Activated CD4-positive, alpha-beta T cell treated with anti-CD3 and anti-CD28 coated beads for 36 hours (primary cell): ENCODE measurements at regions not wholly inside any gene's neighbourhood (a gene's known extent, or its start where the extent isn't known, plus 50 kb on each side); places are given as distances from the start of the nearest gene placed in this dataset.

Experiments
- ATAC-seq: fragments of 200-7000 bp; cut with Tn5 transposase; one replicate; pipeline ENCODE4 v1.10.0; 2021; ENCODE audit warnings: mild to moderate bottlenecking, moderate library complexity
- CTCF ChIA-PET: fragments of 350-600 bp; sonication (Branson Sonifier 250); formaldehyde crosslinking; loops from one replicate; lab custom pipeline; 2021; ENCODE audit warnings: antibody characterized with exemption; lab: Charles Lee
- POLR2A ChIA-PET: fragments of 350-600 bp; sonication (Branson Sonifier 250); formaldehyde crosslinking; loops from one replicate; lab custom pipeline; 2021; ENCODE audit warnings: antibody characterized with exemption, inconsistent platforms; lab: Charles Lee
- DNase-seq: peaks from one replicate; pipeline ENCODE4 v3.0.0-alpha.2; 2020
- H3K27ac Mint-ChIP-seq: one replicate; pipeline ENCODE4 v1.8.0; 2021; ENCODE audit warnings: mixed read lengths
- H3K27me3 Mint-ChIP-seq: one replicate; pipeline ENCODE4 v1.8.0; 2021; ENCODE audit warnings: mixed read lengths
- H3K36me3 Mint-ChIP-seq: one replicate; pipeline ENCODE4 v1.8.0; 2021; ENCODE audit warnings: low read depth, mixed read lengths
- H3K4me1 Mint-ChIP-seq: one replicate; pipeline ENCODE4 v1.8.0; 2021; ENCODE audit warnings: mixed read lengths
- H3K4me3 Mint-ChIP-seq: one replicate; pipeline ENCODE4 v1.8.0; 2021; ENCODE audit warnings: mild to moderate bottlenecking, moderate library complexity, mixed read lengths
- H3K9me3 Mint-ChIP-seq: one replicate; pipeline ENCODE4 v1.8.0; 2021; ENCODE audit warnings: low read depth, mixed read lengths
- intact Hi-C, 2 experiments: fragments of 100-400 bp; cut with DNase I in 1 of 2; cut with micrococcal nuclease in 1 of 2; formaldehyde crosslinking; loops; one replicate each; pipeline versions ENCODE4 v1.14.2 to v1.15.1; 2022 to 2024; cut with DNase I, micrococcal nuclease

- Mint-ChIP-seq H3K4me3 (no peak overlapping the region), H3K9me3 (no peaks in the 10 kb centered on the region), H3K27me3 (peaks cover 3% of the 10 kb centered on the region), H3K27ac (no peak overlapping the region), H3K4me1 (no peaks in the 10 kb centered on the region), H3K36me3 (no peaks in the 10 kb centered on the region)
- no peak for ATAC-seq
- intact Hi-C loops = no loop called here
- ChIA-PET CTCF (interaction anchor here (0.7 kb wide), 1 partner anchor 1171 kb away, joined by 3 read pairs; no protein-coding TSS in a partner anchor), POLR2A (no interaction called here)
- no peak for DNase-seq
These were observed 573.3 kb downstream of the PTPRU start for GRCh38 chr1:29809446-29810120.

- Mint-ChIP-seq H3K4me3 (no peak overlapping the region), H3K27ac (no peak overlapping the region), H3K4me1 (no peaks in the 10 kb centered on the region), H3K9me3 (no peaks in the 10 kb centered on the region), H3K27me3 (peaks cover 5% of the 10 kb centered on the region), H3K36me3 (no peaks in the 10 kb centered on the region)
- intact Hi-C loops = no loop called here
- ChIA-PET CTCF (interaction anchor here (0.5 kb wide), 1 partner anchor 126 kb away, joined by 3 read pairs; no protein-coding TSS in a partner anchor), POLR2A (no interaction called here)
- ATAC-seq = no peak
- no peak for DNase-seq
These were observed 572.0 kb downstream of the PTPRU start for GRCh38 chr1:29808141-29808995.

GRCh38 chr1:29807689-29808088 lies 571.4 kb downstream of the PTPRU start:
- Mint-ChIP-seq H3K4me3 (no peak overlapping the region), H3K27ac (no peak overlapping the region), H3K9me3 (no peaks in the 10 kb centered on the region), H3K36me3 (no peaks in the 10 kb centered on the region), H3K27me3 (peaks cover 5% of the 10 kb centered on the region), H3K4me1 (no peaks in the 10 kb centered on the region)
- no peak for ATAC-seq
- intact Hi-C loops = no loop called here
- CTCF ChIA-PET = no interaction called here
- POLR2A ChIA-PET = no interaction called here
- DNase-seq = no peak

- POLR2A ChIA-PET = no interaction called here
- Mint-ChIP-seq H3K27ac (no peak overlapping the region), H3K4me3 (no peak overlapping the region), H3K9me3 (no peaks in the 10 kb centered on the region), H3K4me1 (no peaks in the 10 kb centered on the region), H3K27me3 (peaks cover 5% of the 10 kb centered on the region), H3K36me3 (no peaks in the 10 kb centered on the region)
- CTCF ChIA-PET = no interaction called here
- DNase-seq (no peak), ATAC-seq (no peak)
- intact Hi-C loops = no loop called here
These were observed 570.5 kb downstream of the PTPRU start for GRCh38 chr1:29806646-29807319.

GRCh38 chr1:29805896-29806160 lies 569.5 kb downstream of the PTPRU start:
- no peaks in the 10 kb centered on the region for H3K9me3 Mint-ChIP-seq
- intact Hi-C loops = no loop called here
- H3K27me3 Mint-ChIP-seq = peaks cover 3% of the 10 kb centered on the region
- H3K27ac Mint-ChIP-seq = no peak overlapping the region
- CTCF ChIA-PET = no interaction called here
- no peak overlapping the region for H3K4me3 Mint-ChIP-seq
- H3K36me3 Mint-ChIP-seq = no peaks in the 10 kb centered on the region
- no peaks in the 10 kb centered on the region for H3K4me1 Mint-ChIP-seq
- ATAC-seq = no peak
- no peak for DNase-seq
- POLR2A ChIA-PET = no interaction called here

- ATAC-seq = no peak
- ChIA-PET POLR2A (no interaction called here), CTCF (no interaction called here)
- no peaks in the 10 kb centered on the region for H3K9me3 Mint-ChIP-seq
- H3K4me1 Mint-ChIP-seq = no peaks in the 10 kb centered on the region
- intact Hi-C loops = no loop called here
- no peak for DNase-seq
- H3K27ac Mint-ChIP-seq = no peak overlapping the region
- peaks cover 3% of the 10 kb centered on the region for H3K27me3 Mint-ChIP-seq
- no peak overlapping the region for H3K4me3 Mint-ChIP-seq
- no peaks in the 10 kb centered on the region for H3K36me3 Mint-ChIP-seq
These were observed 569.0 kb downstream of the PTPRU start for GRCh38 chr1:29805122-29805895.

- POLR2A ChIA-PET = no interaction called here
- Mint-ChIP-seq H3K27ac (no peak overlapping the region), H3K36me3 (no peaks in the 10 kb centered on the region), H3K9me3 (no peaks in the 10 kb centered on the region), H3K4me1 (no peaks in the 10 kb centered on the region), H3K27me3 (peaks cover 3% of the 10 kb centered on the region), H3K4me3 (no peak overlapping the region)
- CTCF ChIA-PET = no interaction called here
- intact Hi-C loops = no loop called here
- ATAC-seq (no peak), DNase-seq (no peak)
These were observed 568.0 kb downstream of the PTPRU start for GRCh38 chr1:29804181-29804899.

- Mint-ChIP-seq H3K4me1 (no peaks in the 10 kb centered on the region), H3K9me3 (no peaks in the 10 kb centered on the region), H3K27me3 (peaks cover 3% of the 10 kb centered on the region), H3K27ac (no peak overlapping the region), H3K4me3 (no peak overlapping the region), H3K36me3 (no peaks in the 10 kb centered on the region)
- DNase-seq (no peak), ATAC-seq (no peak)
- POLR2A ChIA-PET = no interaction called here
- CTCF ChIA-PET = no interaction called here
- intact Hi-C loops = no loop called here
These were observed 567.2 kb downstream of the PTPRU start for GRCh38 chr1:29803486-29803885.

- DNase-seq (no peak), ATAC-seq (no peak)
- CTCF ChIA-PET = interaction anchor here (0.7 kb wide), 1 partner anchor 769 kb away, joined by 3 read pairs; no protein-coding TSS in a partner anchor
- intact Hi-C loops = no loop called here
- Mint-ChIP-seq H3K27ac (no peak overlapping the region), H3K4me1 (no peaks in the 10 kb centered on the region), H3K4me3 (no peak overlapping the region), H3K36me3 (no peaks in the 10 kb centered on the region), H3K9me3 (no peaks in the 10 kb centered on the region), H3K27me3 (peaks cover 3% of the 10 kb centered on the region)
- POLR2A ChIA-PET = no interaction called here
These were observed 566.1 kb downstream of the PTPRU start for GRCh38 chr1:29802181-29803068.

GRCh38 chr1:29801561-29801973 lies 565.2 kb downstream of the PTPRU start:
- intact Hi-C loops = no loop called here
- peaks cover 3% of the 10 kb centered on the region for H3K27me3 Mint-ChIP-seq
- H3K9me3 Mint-ChIP-seq = no peaks in the 10 kb centered on the region
- ChIA-PET POLR2A (no interaction called here), CTCF (no interaction called here)
- no peaks in the 10 kb centered on the region for H3K36me3 Mint-ChIP-seq
- ATAC-seq (no peak), DNase-seq (no peak)
- H3K4me1 Mint-ChIP-seq = no peaks in the 10 kb centered on the region
- no peak overlapping the region for H3K27ac Mint-ChIP-seq
- H3K4me3 Mint-ChIP-seq = no peak overlapping the region
